Neural cell (in vitro differentiated cells): ENCODE measurements at regions not wholly inside any gene's neighbourhood (a gene's known extent, or its start where the extent isn't known, plus 50 kb on each side); places are given as distances from the start of the nearest gene placed in this dataset.

Experiments used
- H2AFZ ChIP-seq: fragments of 200-600, 300-800 bp; sonication (generic), shearing (Covaris generic); 2 replicates; pipeline ENCODE4 v1.6.0; 2014; ENCODE audit warnings: low read depth, mild to moderate bottlenecking, antibody characterized with exemption, low read length, moderate library complexity
- H3F3A ChIP-seq: fragments of 200-600 bp; shearing (Covaris generic); 2 replicates; pipeline ENCODE4 v1.6.1; 2016; ENCODE audit warnings: mild to moderate bottlenecking, moderate library complexity, mixed read lengths, antibody characterized with exemption, low read length; ENCODE audit not compliant: insufficient read depth, poor library complexity, severe bottlenecking
- H3K27ac ChIP-seq: fragments of 200-600, 300-800 bp; sonication (generic), shearing (Covaris generic); 2 replicates; pipeline ENCODE4 v1.5.1; 2014; ENCODE audit warnings: mild to moderate bottlenecking, low read length, moderate library complexity
- H3K27me3 ChIP-seq: fragments of 300-800, 200-600 bp; sonication (generic), shearing (Covaris generic); 2 replicates; pipeline ENCODE4 v1.6.0; 2014; ENCODE audit warnings: mild to moderate bottlenecking, low read depth, low read length, moderate library complexity; ENCODE audit not compliant: insufficient read depth
- H3K36me3 ChIP-seq: fragments of 300-800, 200-600 bp; sonication (generic), shearing (Covaris generic); 2 replicates; pipeline ENCODE4 v1.5.1; 2014; ENCODE audit warnings: mild to moderate bottlenecking, antibody characterized with exemption, low read length, moderate library complexity; ENCODE audit not compliant: insufficient read depth
- H3K4me2 ChIP-seq: fragments of 300-800, 200-600 bp; sonication (generic), shearing (Covaris generic); 2 replicates; pipeline ENCODE4 v1.6.0; 2014; ENCODE audit warnings: mild to moderate bottlenecking, low read length
- H3K4me3 ChIP-seq: fragments of 300-800, 200-600 bp; sonication (generic), shearing (Covaris generic); 2 replicates; pipeline ENCODE4 v1.5.1; 2014; ENCODE audit warnings: mild to moderate bottlenecking, low read length, moderate library complexity
- H3K79me2 ChIP-seq: fragments of 200-600 bp; shearing (Covaris generic); replicated peaks from 2 replicates; pipeline ENCODE4 v1.6.0; 2014; ENCODE audit warnings: mild to moderate bottlenecking, low read length, moderate library complexity; ENCODE audit not compliant: insufficient read depth
- H3K9ac ChIP-seq: fragments of 300-800, 200-600 bp; sonication (generic), shearing (Covaris generic); 2 replicates; pipeline ENCODE4 v1.6.1; 2016; ENCODE audit warnings: mild to moderate bottlenecking, low read length, mixed read lengths
- H3K9me2 ChIP-seq: fragments of 200-600 bp; shearing (Covaris generic); 2 replicates; pipeline ENCODE4 v1.6.1; 2016; ENCODE audit warnings: mild to moderate bottlenecking, low read length, mixed read lengths; ENCODE audit not compliant: insufficient read depth
- H3K9me3 ChIP-seq: fragments of 200-600, 300-800 bp; sonication (generic), shearing (Covaris generic); 2 replicates; pipeline ENCODE4 v1.6.1; 2016; ENCODE audit warnings: mild to moderate bottlenecking, mixed run types, low read length, moderate library complexity, mixed read lengths
- H4K20me1 ChIP-seq: fragments of 200-600 bp; shearing (Covaris generic); 2 replicates; pipeline ENCODE4 v1.6.1; 2016; ENCODE audit warnings: mild to moderate bottlenecking, mixed run types; ENCODE audit not compliant: insufficient read depth
- EP300 ChIP-seq: fragments of 450-650 bp; conservative IDR thresholded peaks from 2 replicates; pipeline ENCODE4 v1.6.1; 2014; ENCODE audit warnings: antibody characterized with exemption, mild to moderate bottlenecking, moderate library complexity; ENCODE audit not compliant: poor library complexity, severe bottlenecking
- EZH2 ChIP-seq: fragments of 200-600, 300-800 bp; shearing (Covaris generic), sonication (generic); IDR thresholded peaks from 2 replicates; pipeline ENCODE4 v1.6.1; 2014; ENCODE audit warnings: antibody characterized with exemption, low read length, borderline replicate concordance, mild to moderate bottlenecking; ENCODE audit not compliant: insufficient read depth, poor library complexity, severe bottlenecking
- MXI1 ChIP-seq: fragments of 450-650 bp; conservative IDR thresholded peaks from 2 replicates; pipeline ENCODE4 v1.6.1; 2014; ENCODE audit warnings: antibody characterized with exemption, mild to moderate bottlenecking; ENCODE audit not compliant: poor library complexity, severe bottlenecking
- POLR2AphosphoS5 ChIP-seq: IDR thresholded peaks from 2 replicates; pipeline ENCODE4 v1.6.1; 2012
- RAD21 ChIP-seq: fragments of 450-650 bp; conservative IDR thresholded peaks from 2 replicates; pipeline ENCODE4 v1.6.1; 2014; ENCODE audit warnings: antibody characterized with exemption, mild to moderate bottlenecking, moderate library complexity
- SMC3 ChIP-seq: fragments of 450-650 bp; conservative IDR thresholded peaks from 2 replicates; pipeline ENCODE4 v1.6.1; 2014; ENCODE audit warnings: antibody characterized with exemption, mild to moderate bottlenecking, moderate library complexity; ENCODE audit not compliant: poor library complexity
- TAF1 ChIP-seq: IDR thresholded peaks from 2 replicates; pipeline ENCODE4 v1.6.1; 2012; ENCODE audit warnings: low read depth
- TF ChIP-seq, protein P1 (sequence below): IDR thresholded peaks from 2 replicates; pipeline ENCODE4 v1.6.1; 2012; ENCODE audit warnings: borderline replicate concordance
- TF ChIP-seq, protein P2 (sequence below): fragments of 450-650 bp; IDR thresholded peaks from 2 replicates; pipeline ENCODE4 v1.5.1; 2014; ENCODE audit warnings: antibody characterized with exemption, mild to moderate bottlenecking, moderate library complexity; ENCODE audit not compliant: poor library complexity, severe bottlenecking

DNA sequence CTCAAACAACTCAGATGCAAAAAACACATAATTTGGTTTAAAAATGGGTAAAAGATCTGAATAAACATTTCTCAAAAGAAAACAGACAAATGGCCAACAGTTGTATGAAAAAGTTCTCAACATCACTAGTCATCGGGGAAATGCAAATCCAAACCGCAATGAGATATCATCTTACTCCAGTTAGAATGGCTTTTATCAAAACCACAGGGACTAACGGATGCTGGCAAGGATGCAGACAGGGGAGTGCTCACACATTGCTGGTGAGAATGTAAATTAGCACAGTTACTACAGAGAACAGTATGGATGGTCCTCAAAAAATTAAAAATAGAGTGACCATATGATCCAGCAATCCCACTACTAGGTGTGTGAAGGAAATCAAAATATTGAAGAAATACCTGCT lies 589.1 kb upstream of the ADAMTS16 start:
- no peak overlapping the region for H3K4me3 ChIP-seq
- no peaks in the 10 kb centered on the region for H3K79me2 ChIP-seq
- no peak overlapping the region for H3K9ac ChIP-seq
- no peak overlapping the region for H3K4me2 ChIP-seq
- H3K27ac ChIP-seq: no peak overlapping the region
- H2AFZ ChIP-seq: no peak overlapping the region
- H3K9me2 ChIP-seq: no peaks in the 10 kb centered on the region
- H3F3A ChIP-seq: no peaks in the 10 kb centered on the region
- TF ChIP-seq, protein P1, sequence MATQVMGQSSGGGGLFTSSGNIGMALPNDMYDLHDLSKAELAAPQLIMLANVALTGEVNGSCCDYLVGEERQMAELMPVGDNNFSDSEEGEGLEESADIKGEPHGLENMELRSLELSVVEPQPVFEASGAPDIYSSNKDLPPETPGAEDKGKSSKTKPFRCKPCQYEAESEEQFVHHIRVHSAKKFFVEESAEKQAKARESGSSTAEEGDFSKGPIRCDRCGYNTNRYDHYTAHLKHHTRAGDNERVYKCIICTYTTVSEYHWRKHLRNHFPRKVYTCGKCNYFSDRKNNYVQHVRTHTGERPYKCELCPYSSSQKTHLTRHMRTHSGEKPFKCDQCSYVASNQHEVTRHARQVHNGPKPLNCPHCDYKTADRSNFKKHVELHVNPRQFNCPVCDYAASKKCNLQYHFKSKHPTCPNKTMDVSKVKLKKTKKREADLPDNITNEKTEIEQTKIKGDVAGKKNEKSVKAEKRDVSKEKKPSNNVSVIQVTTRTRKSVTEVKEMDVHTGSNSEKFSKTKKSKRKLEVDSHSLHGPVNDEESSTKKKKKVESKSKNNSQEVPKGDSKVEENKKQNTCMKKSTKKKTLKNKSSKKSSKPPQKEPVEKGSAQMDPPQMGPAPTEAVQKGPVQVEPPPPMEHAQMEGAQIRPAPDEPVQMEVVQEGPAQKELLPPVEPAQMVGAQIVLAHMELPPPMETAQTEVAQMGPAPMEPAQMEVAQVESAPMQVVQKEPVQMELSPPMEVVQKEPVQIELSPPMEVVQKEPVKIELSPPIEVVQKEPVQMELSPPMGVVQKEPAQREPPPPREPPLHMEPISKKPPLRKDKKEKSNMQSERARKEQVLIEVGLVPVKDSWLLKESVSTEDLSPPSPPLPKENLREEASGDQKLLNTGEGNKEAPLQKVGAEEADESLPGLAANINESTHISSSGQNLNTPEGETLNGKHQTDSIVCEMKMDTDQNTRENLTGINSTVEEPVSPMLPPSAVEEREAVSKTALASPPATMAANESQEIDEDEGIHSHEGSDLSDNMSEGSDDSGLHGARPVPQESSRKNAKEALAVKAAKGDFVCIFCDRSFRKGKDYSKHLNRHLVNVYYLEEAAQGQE: no peak
- TF ChIP-seq EZH2 (no peak), POLR2AphosphoS5 (no peak), EP300 (no peak), RAD21 (no peak)
- peaks cover 29% of the 10 kb centered on the region for H3K27me3 ChIP-seq
- no peaks in the 10 kb centered on the region for H4K20me1 ChIP-seq
- peaks cover 3% of the 10 kb centered on the region for H3K9me3 ChIP-seq
- no peaks in the 10 kb centered on the region for H3K36me3 ChIP-seq

DNA sequence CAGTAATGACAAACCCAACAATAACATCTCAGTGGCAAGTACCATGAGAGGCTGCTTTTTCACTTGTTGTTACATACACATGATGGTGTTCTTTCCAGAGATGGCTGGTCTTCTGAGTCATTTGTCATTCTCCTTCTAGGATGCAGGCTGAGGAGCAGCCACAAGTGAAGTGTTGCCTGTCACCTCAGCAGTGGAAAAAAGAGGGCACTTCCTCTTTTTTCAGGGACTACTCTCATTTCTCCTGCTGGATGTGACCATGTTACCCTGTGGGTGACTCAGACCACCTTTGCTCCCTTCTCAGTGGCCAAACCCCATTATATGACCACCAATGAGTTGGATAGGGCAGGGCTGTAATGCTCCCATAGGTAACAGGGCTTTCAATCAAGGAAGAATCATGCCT lies 587.0 kb upstream of the ADAMTS16 start:
- Histone ChIP-seq H3K9me2 (no peaks in the 10 kb centered on the region), H3K27ac (no peak overlapping the region), H3K9me3 (peaks cover 3% of the 10 kb centered on the region), H3F3A (no peaks in the 10 kb centered on the region), H3K9ac (no peak overlapping the region), H4K20me1 (no peaks in the 10 kb centered on the region), H3K27me3 (peaks cover 39% of the 10 kb centered on the region), H3K79me2 (no peaks in the 10 kb centered on the region), H3K4me3 (no peak overlapping the region), H3K4me2 (no peak overlapping the region), H3K36me3 (no peaks in the 10 kb centered on the region), H2AFZ (no peak overlapping the region)
- no peak for TF ChIP-seq POLR2AphosphoS5
- TF ChIP-seq RAD21: no peak
- TF ChIP-seq MXI1: no peak
- TF ChIP-seq, protein P1: no peak
- TF ChIP-seq TAF1: no peak
- TF ChIP-seq, protein P2, sequence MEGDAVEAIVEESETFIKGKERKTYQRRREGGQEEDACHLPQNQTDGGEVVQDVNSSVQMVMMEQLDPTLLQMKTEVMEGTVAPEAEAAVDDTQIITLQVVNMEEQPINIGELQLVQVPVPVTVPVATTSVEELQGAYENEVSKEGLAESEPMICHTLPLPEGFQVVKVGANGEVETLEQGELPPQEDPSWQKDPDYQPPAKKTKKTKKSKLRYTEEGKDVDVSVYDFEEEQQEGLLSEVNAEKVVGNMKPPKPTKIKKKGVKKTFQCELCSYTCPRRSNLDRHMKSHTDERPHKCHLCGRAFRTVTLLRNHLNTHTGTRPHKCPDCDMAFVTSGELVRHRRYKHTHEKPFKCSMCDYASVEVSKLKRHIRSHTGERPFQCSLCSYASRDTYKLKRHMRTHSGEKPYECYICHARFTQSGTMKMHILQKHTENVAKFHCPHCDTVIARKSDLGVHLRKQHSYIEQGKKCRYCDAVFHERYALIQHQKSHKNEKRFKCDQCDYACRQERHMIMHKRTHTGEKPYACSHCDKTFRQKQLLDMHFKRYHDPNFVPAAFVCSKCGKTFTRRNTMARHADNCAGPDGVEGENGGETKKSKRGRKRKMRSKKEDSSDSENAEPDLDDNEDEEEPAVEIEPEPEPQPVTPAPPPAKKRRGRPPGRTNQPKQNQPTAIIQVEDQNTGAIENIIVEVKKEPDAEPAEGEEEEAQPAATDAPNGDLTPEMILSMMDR: no peak
- no peak for TF ChIP-seq EZH2
- no peak for TF ChIP-seq EP300
- TF ChIP-seq SMC3: no peak
